ENCODE measurements at regions not wholly inside any gene's neighbourhood (a gene's known extent, or its start where the extent isn't known, plus 50 kb on each side); places are given as distances from the start of the nearest gene placed in this dataset.
"Not testable (repeated sequence)": the region's sequence is repeated elsewhere in the genome, so short reads cannot be mapped to it uniquely, and the experiment has no call there.

- ATAC-seq, result no peak
- no peak for DNase-seq (ENCODE audit: low spot score)
Measured at GRCh38 chr1:47592296-47593012, 154.6 kb downstream of the FOXD2 start.

DNA sequence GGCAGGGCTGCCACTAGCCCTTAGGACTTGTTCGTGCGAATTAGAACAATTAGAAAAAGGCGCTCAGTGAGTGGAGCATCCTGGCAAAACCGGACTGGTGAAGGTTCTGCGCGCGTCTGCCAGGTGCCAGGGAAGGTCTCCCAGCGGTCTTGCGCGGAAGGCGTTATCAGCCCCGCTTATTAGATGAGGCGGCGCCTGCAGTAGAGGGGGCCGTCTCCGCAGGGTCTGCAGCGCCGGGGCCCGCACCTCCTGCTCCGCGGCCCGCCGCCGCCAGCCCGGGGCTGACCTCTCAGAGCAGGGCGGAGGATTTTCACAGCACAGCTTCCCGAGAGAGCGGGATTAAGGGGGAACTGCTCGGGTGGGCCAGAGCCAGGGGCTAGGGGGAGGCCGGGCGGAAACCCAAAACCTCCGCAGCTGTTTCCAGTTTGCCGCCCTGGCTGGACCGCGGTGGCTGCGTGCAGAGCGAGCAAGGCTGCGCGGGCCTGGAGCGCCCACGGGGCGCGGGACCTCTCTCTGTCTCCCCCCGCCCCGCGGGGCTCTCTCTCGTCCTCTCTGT lies 155.2 kb downstream of the FOXD2 start:
- DNase-seq (ENCODE audit: low spot score) (no peak), ATAC-seq (no peak)

- no peak for ATAC-seq
- DNase-seq (ENCODE audit: low spot score), result no peak
Measured at GRCh38 chr1:47593598-47594285, 155.9 kb downstream of the FOXD2 start.

- ATAC-seq (no peak), DNase-seq (ENCODE audit: low spot score) (no peak)
Measured at GRCh38 chr1:47594627-47595026, 156.8 kb downstream of the FOXD2 start.

GRCh38 chr1:47596328-47596727 lies 158.5 kb downstream of the FOXD2 start:
- DNase-seq (ENCODE audit: low spot score) (no peak), ATAC-seq (no peak)

- DNase-seq (ENCODE audit: low spot score) (no peak), ATAC-seq (no peak)
Measured at GRCh38 chr1:47598357-47598756, 160.5 kb downstream of the FOXD2 start.

DNA sequence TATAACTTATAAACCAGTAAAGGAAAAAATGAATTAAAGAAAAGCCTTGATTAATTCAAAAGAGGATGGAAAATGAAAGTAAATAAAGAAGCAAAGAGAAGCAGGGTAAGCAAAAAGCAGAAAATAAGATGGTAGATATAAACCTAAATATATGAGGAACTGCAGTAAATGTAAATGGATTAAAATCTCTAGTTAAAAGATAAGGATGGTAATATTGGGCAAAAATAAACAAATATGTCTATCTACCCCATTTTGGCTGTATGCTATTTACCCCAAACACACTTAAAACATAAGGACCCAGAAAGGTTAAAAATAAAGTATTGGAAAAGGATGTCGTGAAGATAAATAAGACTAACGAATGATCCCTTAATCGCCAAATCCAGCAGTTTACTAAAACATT lies 161.9 kb downstream of the FOXD2 start:
- DNase-seq (ENCODE audit: low spot score) (no peak), ATAC-seq (no peak)

DNA sequence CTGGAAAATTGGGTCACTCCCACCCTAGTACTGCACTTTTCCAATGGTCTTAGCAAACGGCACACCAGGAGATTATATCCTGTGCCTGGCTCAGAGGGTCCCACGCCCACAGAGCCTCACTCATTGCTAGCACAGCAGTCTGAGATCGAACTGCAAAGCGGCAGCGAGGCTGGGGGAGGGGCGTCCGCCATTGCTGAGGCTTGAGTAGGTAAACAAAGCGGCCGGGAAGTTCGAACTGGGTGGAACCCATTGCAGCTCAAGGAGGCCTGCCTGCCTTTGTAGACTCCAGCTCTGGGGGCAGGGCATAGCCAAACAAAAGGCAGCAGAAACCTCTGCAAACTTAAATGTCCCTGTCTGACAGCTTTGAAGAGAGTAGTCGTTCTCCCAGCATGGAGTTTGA lies 164.6 kb downstream of the FOXD2 start:
- DNase-seq (ENCODE audit: low spot score), result not testable (repeated sequence)

GRCh38 chr1:47604869-47605268 lies 167.0 kb downstream of the FOXD2 start:
- DNase-seq (ENCODE audit: low spot score); ATAC-seq: not testable (repeated sequence)

More for the DNA sequence above, 164.6 kb downstream of the FOXD2 start:
- ATAC-seq, result not testable (repeated sequence)

GRCh38 chr1:47608296-47608875 lies 170.5 kb downstream of the FOXD2 start:
- no peak for ATAC-seq
- DNase-seq (ENCODE audit: low spot score), result no peak

DNA sequence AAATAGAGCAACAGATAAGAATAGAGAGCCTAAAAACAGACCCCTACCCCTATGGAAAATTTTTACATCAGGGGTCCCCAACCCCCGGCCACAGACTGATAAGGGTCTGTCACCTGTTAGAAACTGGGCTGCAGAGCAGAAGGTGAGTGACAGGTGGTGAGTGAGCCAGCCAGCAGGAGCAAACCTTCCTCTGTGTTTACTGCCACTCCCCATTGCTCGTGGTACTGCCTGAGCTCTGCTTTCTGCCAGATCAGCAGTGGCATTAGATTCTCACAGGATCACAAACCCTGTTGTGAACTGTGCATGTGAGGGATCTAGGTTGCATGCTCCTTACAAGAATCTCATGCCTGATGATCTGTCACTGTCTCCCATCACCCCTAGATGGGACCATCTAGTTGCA lies 174.1 kb downstream of the FOXD2 start:
- no peak for ATAC-seq
- DNase-seq (ENCODE audit: low spot score), result no peak

DNA sequence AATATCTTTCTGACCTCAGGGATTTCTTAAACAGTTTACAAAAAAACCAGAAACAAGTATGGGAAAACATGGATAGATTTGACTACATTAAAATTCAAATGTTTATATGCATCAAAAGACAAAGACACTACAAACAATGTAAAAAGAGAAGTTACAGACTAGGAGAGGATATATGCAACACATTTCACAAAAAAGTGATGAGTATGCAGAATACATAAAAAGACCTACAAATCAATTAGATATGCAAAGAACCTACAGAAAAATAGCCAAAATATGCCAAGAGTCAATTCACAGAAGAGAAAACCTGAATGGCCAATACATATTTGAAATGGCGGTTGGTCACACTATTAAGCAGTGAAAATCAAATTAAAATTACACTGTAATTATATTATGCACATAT lies 175.0 kb downstream of the FOXD2 start:
- no peak for DNase-seq (ENCODE audit: low spot score)
- ATAC-seq, result no peak

DNA sequence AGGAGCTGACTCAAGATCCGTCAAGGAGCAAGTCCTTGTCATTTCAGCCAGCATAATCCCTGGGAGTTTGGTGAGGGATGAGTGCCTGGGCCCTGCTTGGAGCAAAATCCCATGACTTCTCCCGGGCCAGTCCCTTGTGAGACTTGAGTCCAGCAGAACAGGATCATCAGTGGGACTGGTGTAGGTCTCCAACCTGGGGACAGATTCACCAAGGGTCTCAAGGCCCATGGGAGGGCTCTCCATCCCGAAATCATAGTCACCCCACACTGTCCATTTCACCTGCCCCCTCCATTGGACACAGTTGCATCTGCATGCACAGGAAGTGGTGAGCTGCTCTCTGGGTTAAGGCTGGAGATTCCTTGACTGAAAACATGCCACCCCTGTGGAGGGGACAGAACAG lies 178.2 kb downstream of the FOXD2 start:
- ATAC-seq, result no peak
- DNase-seq (ENCODE audit: low spot score), result peak; percentile 30

- ATAC-seq (no peak), DNase-seq (ENCODE audit: low spot score) (peak; percentile 21)
Measured at GRCh38 chr1:47616906-47617305, 179.1 kb downstream of the FOXD2 start.

GRCh38 chr1:47617381-47618221 lies 179.8 kb downstream of the FOXD2 start:
- DNase-seq (ENCODE audit: low spot score) (peak; percentile 10), ATAC-seq (no peak)

DNA sequence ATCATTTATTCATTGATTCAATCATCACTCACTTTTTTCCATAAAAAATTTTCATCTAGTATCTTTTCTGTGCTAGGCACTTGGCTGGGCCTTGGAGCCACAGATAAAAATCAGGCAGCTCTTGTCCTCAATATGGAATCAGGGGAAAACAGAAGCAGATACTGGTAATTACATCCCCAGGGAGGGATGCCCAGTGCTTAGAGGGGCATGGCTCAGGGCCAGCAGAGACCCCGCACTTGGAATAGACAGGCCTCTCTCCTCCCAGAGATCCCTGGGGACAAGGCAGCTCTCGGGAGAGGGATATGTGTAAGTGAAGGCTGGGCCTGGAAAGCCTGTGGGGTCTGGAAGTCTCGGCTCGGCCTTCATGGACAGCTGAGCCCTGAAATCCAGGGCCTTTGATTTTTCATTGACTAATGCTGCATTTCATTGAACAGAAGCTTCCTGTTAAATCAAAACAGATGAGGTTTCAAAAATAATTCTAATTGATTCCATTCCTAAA lies 180.4 kb downstream of the FOXD2 start:
- ATAC-seq, result no peak
- DNase-seq (ENCODE audit: low spot score), result peak; percentile 8

- no peak for DNase-seq (ENCODE audit: low spot score)
- no peak for ATAC-seq
Measured at GRCh38 chr1:47618830-47619229, 181.0 kb downstream of the FOXD2 start.

DNA sequence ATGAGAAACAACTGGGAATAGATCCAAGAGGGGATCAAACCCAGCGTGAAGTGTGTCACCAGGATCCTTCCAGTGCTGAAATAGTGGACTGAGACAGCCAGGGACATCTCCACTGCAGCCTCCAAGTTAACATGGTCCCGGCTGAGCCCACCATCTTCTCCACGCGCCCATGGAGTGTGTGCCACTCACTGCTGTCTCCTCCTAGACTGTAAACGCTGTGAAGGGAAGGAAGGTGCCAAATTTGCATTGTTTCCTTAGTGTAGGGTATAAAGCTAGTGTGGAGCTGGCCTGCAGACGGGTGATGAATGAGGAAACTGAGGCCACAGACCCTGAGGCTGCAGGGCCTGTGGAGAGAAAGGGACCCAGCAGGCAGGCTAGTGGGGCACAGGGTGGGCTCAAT lies 183.6 kb downstream of the FOXD2 start:
- no peak for ATAC-seq
- DNase-seq (ENCODE audit: low spot score), result no peak

GRCh38 chr1:47621977-47622376 lies 184.1 kb downstream of the FOXD2 start:
- no peak for ATAC-seq

DNA sequence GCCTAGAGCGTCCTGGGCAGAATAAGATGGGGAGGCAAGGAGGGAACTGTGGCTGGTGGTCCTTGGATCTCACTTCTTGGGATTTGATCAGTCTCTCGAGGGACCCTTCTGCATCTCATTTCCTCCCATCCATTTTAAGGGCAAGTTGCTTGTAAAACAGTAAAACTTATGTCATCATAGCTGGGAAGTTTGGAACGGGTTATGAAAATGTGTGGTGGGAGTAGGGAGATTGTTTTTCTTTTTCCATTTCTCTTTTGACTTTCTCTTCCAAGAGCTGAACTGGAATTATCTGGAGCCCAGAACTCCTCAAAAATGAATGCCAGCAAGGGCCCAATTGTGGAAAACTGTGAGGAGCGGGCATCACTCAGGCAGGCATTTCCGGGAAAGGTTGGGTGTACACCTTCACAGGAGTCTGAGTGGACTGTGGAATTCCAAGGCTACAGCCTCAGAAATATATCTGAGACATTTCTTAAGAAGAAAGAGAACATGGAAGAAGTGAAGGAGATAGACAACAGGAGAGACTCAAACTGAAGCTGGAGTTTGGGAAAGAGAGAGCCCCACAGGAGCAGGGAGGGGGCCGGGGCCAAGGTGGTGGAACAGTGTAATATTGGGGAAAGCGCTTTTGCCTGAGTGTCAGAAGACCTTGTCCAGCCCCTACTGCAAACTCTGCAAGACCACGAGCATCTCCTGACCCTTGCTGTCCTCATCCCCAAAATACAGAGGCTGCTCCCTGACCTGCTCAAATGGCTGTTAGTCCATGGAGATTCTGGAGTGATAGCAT lies 185.1 kb downstream of the FOXD2 start:
- no peak for ATAC-seq
- no peak for DNase-seq (ENCODE audit: low spot score)

More at GRCh38 chr1:47621977-47622376, 184.1 kb downstream of the FOXD2 start:
- no peak for DNase-seq (ENCODE audit: low spot score)
